ENCODE measurements at regions not wholly inside any gene's neighbourhood (a gene's known extent, or its start where the extent isn't known, plus 50 kb on each side); places are given as distances from the start of the nearest gene placed in this dataset.

GRCh38 chr5:91898019-91898418 is 514.9 kb upstream of the ARRDC3 start:
- no peak for DNase-seq

DNA sequence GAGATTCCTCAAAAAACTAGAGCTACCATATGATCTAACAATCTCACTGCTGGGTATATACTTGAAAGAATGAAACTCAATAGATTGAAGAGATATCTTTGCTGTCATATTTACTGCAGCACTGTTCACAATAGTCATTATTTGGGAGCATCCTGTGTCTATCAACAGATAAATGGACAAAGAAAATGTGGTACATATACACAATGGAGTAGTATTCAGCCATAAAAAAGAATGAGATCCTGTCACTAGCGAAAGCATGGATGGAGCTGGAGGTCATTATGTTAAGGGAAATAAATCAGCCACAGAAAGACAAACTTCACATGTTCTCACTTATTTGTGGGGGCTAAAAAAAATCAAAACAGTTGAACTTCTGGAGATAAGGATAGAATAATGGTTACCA is 505.7 kb upstream of the ARRDC3 start:
- DNase-seq: no peak

GRCh38 chr5:91885291-91886265 is 502.5 kb upstream of the ARRDC3 start:
- peak; percentile 12 for DNase-seq

GRCh38 chr5:91884036-91884435 is 500.9 kb upstream of the ARRDC3 start:
- no peak for DNase-seq

- no peak for DNase-seq
Observed at GRCh38 chr5:91875196-91875779, 492.2 kb upstream of the ARRDC3 start.

DNA sequence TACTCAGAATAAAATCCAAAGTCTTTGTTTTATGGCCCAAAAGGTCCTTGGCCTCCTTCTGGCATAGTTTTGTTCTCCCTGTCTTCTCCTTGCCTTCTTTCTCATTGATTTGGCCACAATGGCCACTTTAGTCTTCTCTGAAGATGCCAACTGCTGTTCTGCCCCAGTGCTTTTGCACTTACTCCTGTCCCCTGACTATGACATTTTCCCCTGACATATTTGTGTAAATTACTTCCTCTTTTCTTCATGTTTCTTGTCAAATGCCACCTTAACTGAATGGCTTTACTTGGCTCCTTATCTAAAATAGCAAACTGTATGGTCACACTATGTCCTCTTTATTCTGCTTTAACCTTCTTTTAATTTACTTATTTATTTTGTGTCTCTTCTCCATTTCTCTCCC is 484.7 kb upstream of the ARRDC3 start:
- DNase-seq: no peak

GRCh38 chr5:91865915-91866314 is 482.8 kb upstream of the ARRDC3 start:
- DNase-seq: peak; percentile 33

DNA sequence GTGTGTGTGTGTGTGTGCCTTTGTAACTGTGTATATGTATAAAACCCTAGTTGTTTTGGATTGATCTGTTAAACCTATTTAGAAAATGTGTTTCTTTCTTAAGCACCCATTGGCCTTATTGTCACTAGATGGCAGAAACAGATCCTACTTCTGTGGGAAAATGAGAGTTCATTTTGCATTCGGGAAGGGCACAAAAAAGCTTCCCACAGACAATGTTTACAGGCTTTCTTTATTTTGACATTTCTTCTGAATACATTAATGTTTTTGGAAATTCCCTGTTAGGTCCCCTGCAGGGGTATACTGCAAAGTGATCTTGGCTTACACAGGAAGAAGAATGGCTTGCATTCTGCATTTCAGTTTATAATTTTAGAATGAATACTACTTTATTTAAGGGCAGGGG is 481.8 kb upstream of the ARRDC3 start:
- DNase-seq: no peak

GRCh38 chr5:91851670-91852069 is 468.6 kb upstream of the ARRDC3 start:
- no peak for DNase-seq

DNA sequence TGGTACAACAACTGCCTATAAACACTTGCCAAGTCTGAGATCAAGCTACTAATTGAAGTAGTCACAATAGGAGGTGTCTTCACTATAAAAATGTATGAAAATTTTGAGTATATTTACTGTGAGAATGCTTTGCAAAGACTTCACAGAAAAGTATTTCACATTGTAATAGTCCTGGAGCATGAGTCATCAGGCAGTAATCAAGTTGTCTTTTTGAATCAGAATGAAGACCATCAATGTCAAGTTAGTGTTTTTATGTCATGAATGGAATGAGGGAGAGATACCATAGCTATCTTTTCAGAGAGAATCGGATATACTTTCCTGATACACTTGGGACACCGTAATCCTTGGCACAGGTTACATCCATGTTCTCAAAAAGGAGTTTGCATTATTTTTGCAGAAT is 466.9 kb upstream of the ARRDC3 start:
- peak; percentile 65 for DNase-seq

DNA sequence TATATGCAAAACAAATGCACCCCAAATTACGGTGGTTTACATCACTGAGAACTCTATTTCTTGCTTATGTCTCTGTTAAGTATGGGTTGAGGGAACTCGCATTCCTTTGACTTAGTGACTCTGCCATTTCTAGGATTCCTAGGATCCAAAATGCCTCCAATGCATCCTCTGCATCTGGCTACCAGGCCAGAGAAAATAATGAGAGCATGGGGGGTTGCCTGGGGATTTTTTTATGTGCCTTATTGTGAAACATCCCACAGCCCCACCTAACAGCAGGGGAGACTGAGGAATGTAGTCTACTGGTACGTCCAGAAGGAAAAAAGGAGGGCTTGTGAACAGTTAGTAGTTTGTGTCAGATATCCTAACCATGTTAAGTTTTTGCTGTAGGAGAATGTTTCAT is 466.0 kb upstream of the ARRDC3 start:
- DNase-seq: peak; percentile 83

- peak; percentile 96 for DNase-seq
Observed at GRCh38 chr5:91848453-91848852, 465.3 kb upstream of the ARRDC3 start.

DNA sequence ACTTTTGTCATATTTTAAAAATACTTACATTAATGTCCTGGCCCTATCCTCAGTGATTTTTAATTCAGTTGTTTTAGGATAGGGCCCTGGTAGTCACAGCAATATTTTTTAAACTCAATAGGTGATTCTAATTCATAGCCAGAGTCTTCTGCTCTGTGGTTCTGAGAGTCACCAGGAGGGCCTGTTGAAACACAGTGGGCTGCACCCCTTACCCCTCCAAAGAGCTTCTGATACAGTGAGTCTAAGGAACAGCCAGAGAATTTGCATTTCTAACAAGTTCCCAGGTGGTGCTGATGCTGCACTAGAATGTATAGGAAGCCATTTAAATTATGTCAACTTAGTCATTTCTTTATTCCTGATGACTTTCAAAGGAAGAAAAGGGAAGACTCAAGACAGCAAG is 458.3 kb upstream of the ARRDC3 start:
- no peak for DNase-seq

- DNase-seq: no peak
Observed at GRCh38 chr5:91840412-91840811, 457.3 kb upstream of the ARRDC3 start.

DNA sequence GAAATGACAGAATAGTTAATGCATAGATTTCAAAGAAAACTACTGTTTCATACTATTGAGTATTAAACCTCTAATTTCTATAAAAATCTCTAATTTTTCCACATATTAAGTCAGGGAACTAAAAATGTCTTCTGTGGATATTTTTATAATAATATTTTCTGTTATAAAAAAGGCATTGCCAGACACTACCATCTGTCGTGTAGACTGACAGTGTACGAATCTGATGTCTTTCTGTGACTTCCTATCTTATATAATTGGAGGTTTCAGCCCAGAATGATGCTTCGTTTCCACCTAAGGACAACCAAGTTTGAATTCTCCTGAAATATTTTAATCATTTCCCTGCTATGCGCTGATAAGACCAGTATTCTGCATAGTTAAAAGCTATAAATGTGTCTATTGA is 456.6 kb upstream of the ARRDC3 start:
- no peak for DNase-seq

GRCh38 chr5:91839233-91839632 is 456.1 kb upstream of the ARRDC3 start:
- no peak for DNase-seq

- peak; percentile 33 for DNase-seq
Observed at GRCh38 chr5:91830361-91830953, 447.3 kb upstream of the ARRDC3 start.

DNA sequence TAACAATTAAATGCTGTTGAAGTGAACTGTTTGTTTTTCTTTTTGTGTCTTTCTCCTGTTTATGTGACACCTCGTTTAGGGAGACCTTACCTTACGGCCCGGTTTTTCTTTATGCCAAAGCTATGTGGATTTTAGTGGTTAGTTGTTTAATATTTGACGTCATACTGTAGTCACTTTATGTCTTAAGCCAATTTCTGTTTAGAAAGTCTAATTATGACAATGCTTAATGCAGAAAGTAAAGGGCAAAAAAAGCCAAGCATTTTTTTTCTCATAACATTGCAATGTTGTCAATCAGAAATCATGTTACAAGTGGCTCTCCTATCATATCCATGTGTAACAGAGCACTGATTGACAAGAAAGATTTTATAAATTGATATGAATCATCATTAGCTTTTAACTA is 442.5 kb upstream of the ARRDC3 start:
- no peak for DNase-seq

- DNase-seq: no peak
Observed at GRCh38 chr5:91824406-91824805, 441.3 kb upstream of the ARRDC3 start.

DNA sequence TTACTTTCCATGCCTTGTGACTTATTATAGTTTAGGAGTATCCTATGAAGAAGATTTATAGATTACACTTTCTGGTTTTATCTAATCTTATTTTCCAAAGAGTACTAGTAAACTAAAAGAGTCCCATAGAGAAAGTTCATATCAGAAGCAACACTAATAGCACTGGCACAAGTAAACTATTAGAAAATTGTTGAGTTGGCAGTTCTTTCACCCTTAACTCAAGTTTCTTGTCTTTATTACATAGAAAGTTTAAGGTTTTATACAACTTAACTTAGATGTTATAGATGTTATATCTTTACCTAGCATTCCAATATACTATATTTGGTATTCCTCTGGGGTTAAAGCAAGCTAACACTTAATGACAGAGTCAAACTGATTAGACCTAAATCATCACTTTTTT is 437.8 kb upstream of the ARRDC3 start:
- DNase-seq: no peak

- no peak for DNase-seq
Observed at GRCh38 chr5:91816681-91817080, 433.6 kb upstream of the ARRDC3 start.

DNA sequence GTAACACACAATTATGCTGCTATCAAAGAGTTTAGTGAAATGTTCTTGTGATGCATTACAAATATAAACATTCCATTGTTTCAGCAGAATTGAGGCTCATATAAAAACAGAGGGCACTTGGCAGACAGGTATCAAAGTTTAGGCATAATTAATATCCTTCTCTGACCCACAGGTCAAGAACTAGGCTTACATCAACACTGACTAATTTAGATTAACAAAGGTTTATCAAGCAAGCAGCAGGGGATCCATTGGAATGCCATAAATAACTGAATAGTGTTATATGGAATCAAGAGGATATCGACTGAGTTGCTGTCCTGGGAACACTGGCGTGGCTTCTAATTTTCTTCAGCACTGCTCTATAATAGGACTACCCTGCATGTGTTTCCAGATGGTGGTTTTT is 414.5 kb upstream of the ARRDC3 start:
- no peak for DNase-seq

GRCh38 chr5:91794856-91795548 is 411.9 kb upstream of the ARRDC3 start:
- no peak for DNase-seq
